ENCODE measurements at regions not wholly inside any gene's neighbourhood (a gene's known extent, or its start where the extent isn't known, plus 50 kb on each side); places are given as distances from the start of the nearest gene placed in this dataset.

DNA sequence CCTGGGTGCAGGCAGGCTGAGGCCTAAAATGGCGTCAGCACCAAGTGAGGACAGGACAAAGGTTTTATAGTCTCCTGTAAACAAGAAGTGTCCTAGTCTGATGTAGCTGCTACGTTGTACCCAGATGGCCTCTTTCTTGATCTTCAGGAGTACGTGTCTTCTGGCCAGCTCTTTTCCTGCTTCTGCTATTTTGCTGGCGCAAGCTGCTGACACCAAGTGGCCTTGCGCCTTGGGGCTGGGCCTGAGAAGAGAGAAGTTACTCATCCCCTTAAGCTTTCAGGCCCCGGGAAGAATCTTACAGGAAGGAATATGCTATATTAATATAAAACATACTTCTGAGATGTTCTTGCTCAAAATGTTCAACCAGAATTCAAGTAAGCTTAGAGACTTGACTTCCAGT, 605.2 kb downstream of the GALC start:
- TF ChIP-seq POLR2A (IDR thresholded peaks at IDR 0.05; ENCODE audit: low read depth, low read length) (no peak), JUN (IDR thresholded peaks at IDR 0.05; ENCODE audit: borderline replicate concordance, insufficient read depth, insufficient read length, low read depth) (no peak)
